ENCODE measurements at regions not wholly inside any gene's neighbourhood (a gene's known extent, or its start where the extent isn't known, plus 50 kb on each side); places are given as distances from the start of the nearest gene placed in this dataset.
A peak's percentile ranks its signal among the peaks of the same experiment; 100 is the strongest.
"Not testable (repeated sequence)": the region's sequence is repeated elsewhere in the genome, so short reads cannot be mapped to it uniquely, and the experiment has no call there.

DNA sequence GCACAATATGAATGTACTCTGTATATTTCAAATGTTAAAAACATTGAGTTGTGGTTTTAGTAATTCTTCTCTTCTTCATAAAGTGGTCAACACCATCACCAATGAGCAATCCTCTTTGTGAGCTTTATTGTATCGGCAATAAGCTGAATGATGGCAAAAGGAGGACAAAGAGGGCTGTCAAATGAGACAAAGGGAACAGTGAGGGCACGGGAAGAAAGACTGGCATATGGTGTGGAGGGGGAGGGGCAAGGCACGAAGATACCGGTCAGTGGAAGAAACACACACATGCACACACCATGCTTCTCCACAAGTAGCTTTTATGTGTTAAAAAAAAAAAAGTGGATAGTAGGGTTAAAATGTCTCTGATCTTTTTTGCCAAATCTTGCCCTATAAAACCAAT, 506.8 kb upstream of the CITED2 start:
- ChIA-PET CTCF (no interaction called here), POLR2A (ENCODE audit: low non-redundant PET) (interaction anchor here (0.7 kb wide), 1 partner anchor 249 kb away, joined by 5 read pairs; no protein-coding TSS in a partner anchor)
- intact Hi-C loops (cut with micrococcal nuclease; ENCODE audit: unreplicated experiment), result loop anchor here (5.0 kb wide), 2 partner anchors 101 to 561 kb away; no protein-coding TSS in a partner anchor
- Histone ChIP-seq H3K27me3 (replicated peaks; ENCODE audit: insufficient read depth, low read depth, low read length, poor library complexity) (no peaks in the 10 kb centered on the region), H3K36me3 (ENCODE audit: insufficient read depth, low read length, poor library complexity, severe bottlenecking) (no peaks in the 10 kb centered on the region), H3K4me1 (ENCODE audit: insufficient read depth, low read length, poor library complexity, severe bottlenecking) (peaks cover 36% of the 10 kb centered on the region), H3K27ac (ENCODE audit: low read depth, low read length, poor library complexity, severe bottlenecking) (peak overlapping the region; percentile 79), H3K4me3 (ENCODE audit: low read depth, low read length, poor library complexity, severe bottlenecking) (no peak overlapping the region), H3K9me3 (ENCODE audit: low read depth, low read length, poor library complexity, severe bottlenecking) (peaks cover under 1% of the 10 kb centered on the region)
- TF ChIP-seq EZH2 (IDR thresholded peaks at IDR 0.05; ENCODE audit: borderline replicate concordance, low read depth, low read length, poor library complexity, severe bottlenecking) (no peak), CTCF (conservative IDR thresholded peaks at IDR 0.05; ENCODE audit: low read depth, low read length) (no peak)
- no TSS peak for BruUV-seq (replicated peaks)
- no peak for DNase-seq (ENCODE audit: low spot score)

DNA sequence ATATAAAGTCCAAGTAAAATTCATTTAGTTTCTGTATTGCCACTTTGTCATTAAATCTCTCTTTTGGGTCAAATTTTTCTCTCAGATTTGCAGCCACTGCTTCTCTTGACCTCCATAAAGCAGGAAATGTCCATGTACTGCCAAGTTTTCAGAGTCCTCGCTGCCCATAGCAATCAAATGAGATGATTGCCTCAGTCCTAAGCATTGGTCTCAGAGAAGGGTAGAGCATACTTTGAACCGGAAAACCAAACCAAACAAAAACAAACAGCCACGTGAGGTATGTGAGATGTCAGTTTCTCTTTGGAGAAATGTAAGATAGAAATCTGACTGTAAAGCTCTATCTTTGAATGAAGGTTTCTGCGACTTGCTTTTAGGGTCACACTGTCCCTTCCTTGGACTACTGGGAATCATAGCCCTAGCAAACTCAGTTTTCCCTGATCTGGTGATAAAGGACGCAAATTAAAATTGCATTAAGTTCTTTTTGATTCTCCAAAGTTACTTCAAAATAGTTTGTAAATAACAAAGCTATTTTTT, 505.4 kb upstream of the CITED2 start:
- H3K4me1 ChIP-seq (ENCODE audit: insufficient read depth, low read length, poor library complexity, severe bottlenecking), result peaks cover 36% of the 10 kb centered on the region
- no peak for DNase-seq (ENCODE audit: low spot score)
- ChIA-PET CTCF (no interaction called here), POLR2A (ENCODE audit: low non-redundant PET) (no interaction called here)
- H3K36me3 ChIP-seq (ENCODE audit: insufficient read depth, low read length, poor library complexity, severe bottlenecking), result peaks cover 7% of the 10 kb centered on the region
- peaks cover 5% of the 10 kb centered on the region for H3K9me3 ChIP-seq (ENCODE audit: low read depth, low read length, poor library complexity, severe bottlenecking)
- H3K27me3 ChIP-seq (replicated peaks; ENCODE audit: insufficient read depth, low read depth, low read length, poor library complexity), result no peaks in the 10 kb centered on the region
- intact Hi-C loops (cut with micrococcal nuclease; ENCODE audit: unreplicated experiment), result loop anchor here (5.0 kb wide), 2 partner anchors 102 to 562 kb away; no protein-coding TSS in a partner anchor
- no peak overlapping the region for H3K4me3 ChIP-seq (ENCODE audit: low read depth, low read length, poor library complexity, severe bottlenecking)
- BruUV-seq (replicated peaks), result no TSS peak
- H3K27ac ChIP-seq (ENCODE audit: low read depth, low read length, poor library complexity, severe bottlenecking), result no peak overlapping the region
- no peak for TF ChIP-seq EZH2 (IDR thresholded peaks at IDR 0.05; ENCODE audit: borderline replicate concordance, low read depth, low read length, poor library complexity, severe bottlenecking)
- no peak for TF ChIP-seq CTCF (conservative IDR thresholded peaks at IDR 0.05; ENCODE audit: low read depth, low read length)

- POLR2A ChIA-PET (ENCODE audit: low non-redundant PET); intact Hi-C loops (cut with micrococcal nuclease; ENCODE audit: unreplicated experiment); H3K9me3 ChIP-seq (ENCODE audit: low read depth, low read length, poor library complexity, severe bottlenecking); CTCF ChIA-PET; H3K36me3 ChIP-seq (ENCODE audit: insufficient read depth, low read length, poor library complexity, severe bottlenecking); BruUV-seq (replicated peaks); H3K4me3 ChIP-seq (ENCODE audit: low read depth, low read length, poor library complexity, severe bottlenecking); DNase-seq (ENCODE audit: low spot score); H3K27me3 ChIP-seq (replicated peaks; ENCODE audit: insufficient read depth, low read depth, low read length, poor library complexity); H3K27ac ChIP-seq (ENCODE audit: low read depth, low read length, poor library complexity, severe bottlenecking): not testable (repeated sequence)
- H3K4me1 ChIP-seq (ENCODE audit: insufficient read depth, low read length, poor library complexity, severe bottlenecking), result peaks cover 32% of the 10 kb centered on the region
Observed at GRCh38 chr6:139879241-139879640, 504.8 kb upstream of the CITED2 start.

DNA sequence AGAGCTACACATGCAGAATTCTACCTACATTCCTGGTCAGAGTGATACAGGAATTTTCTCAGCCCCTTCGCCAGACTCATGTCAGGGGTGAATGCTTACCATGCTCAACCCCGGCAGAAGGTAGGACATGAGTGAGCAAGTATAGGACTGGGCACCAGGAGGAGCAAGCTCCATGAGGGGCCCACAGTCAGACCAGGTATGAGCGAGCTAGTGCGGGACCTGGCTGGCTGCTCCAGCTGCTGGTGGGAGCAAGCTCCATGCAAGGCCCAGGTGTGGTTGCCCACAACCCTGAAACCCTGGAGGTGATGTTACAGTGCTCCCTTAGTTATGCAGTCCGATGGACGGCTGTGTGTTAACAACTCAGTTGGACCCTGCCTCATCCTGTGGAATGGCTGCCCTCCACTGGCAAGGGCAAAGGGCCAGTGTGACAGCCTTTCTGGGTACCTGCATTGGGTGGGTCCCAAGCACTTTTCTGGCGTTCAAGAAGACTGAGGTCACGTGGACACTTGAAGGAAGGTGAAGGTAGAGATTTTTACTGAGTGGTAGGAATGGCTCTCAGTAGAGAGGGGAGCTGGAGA, 503.5 kb upstream of the CITED2 start:
- DNase-seq (ENCODE audit: low spot score), result no peak
- no peak overlapping the region for H3K27ac ChIP-seq (ENCODE audit: low read depth, low read length, poor library complexity, severe bottlenecking)
- ChIA-PET POLR2A (ENCODE audit: low non-redundant PET) (no interaction called here), CTCF (no interaction called here)
- intact Hi-C loops (cut with micrococcal nuclease; ENCODE audit: unreplicated experiment), result no loop called here
- H3K4me3 ChIP-seq (ENCODE audit: low read depth, low read length, poor library complexity, severe bottlenecking), result no peak overlapping the region
- H3K4me1 ChIP-seq (ENCODE audit: insufficient read depth, low read length, poor library complexity, severe bottlenecking), result peaks cover 24% of the 10 kb centered on the region
- no TSS peak for BruUV-seq (replicated peaks)
- TF ChIP-seq EZH2 (IDR thresholded peaks at IDR 0.05; ENCODE audit: borderline replicate concordance, low read depth, low read length, poor library complexity, severe bottlenecking), result no peak
- TF ChIP-seq CTCF (conservative IDR thresholded peaks at IDR 0.05; ENCODE audit: low read depth, low read length), result no peak
- peaks cover 5% of the 10 kb centered on the region for H3K9me3 ChIP-seq (ENCODE audit: low read depth, low read length, poor library complexity, severe bottlenecking)
- no peaks in the 10 kb centered on the region for H3K27me3 ChIP-seq (replicated peaks; ENCODE audit: insufficient read depth, low read depth, low read length, poor library complexity)
- H3K36me3 ChIP-seq (ENCODE audit: insufficient read depth, low read length, poor library complexity, severe bottlenecking), result peaks cover 7% of the 10 kb centered on the region

Data from A673 (cell line).